ENCODE measurements at regions not wholly inside any gene's neighbourhood (a gene's known extent, or its start where the extent isn't known, plus 50 kb on each side); places are given as distances from the start of the nearest gene placed in this dataset.

GRCh38 chr2:198314559-198315153 is 510.3 kb downstream of the PLCL1 start:
- no peak for TF ChIP-seq POLR2AphosphoS5 (IDR thresholded peaks at IDR 0.05)
- no peak for TF ChIP-seq POLR2A (IDR thresholded peaks at IDR 0.05)
- peak in 2 of 7 experiments; percentile 33 to 51 for TF ChIP-seq CTCF (IDR thresholded peaks at IDR 0.05)
- TF ChIP-seq EP300 (IDR thresholded peaks at IDR 0.05): no peak

All from stomach (tissue), 4 donors.